PC-3 (cell line): ENCODE measurements at regions not wholly inside any gene's neighbourhood (a gene's known extent, or its start where the extent isn't known, plus 50 kb on each side); places are given as distances from the start of the nearest gene placed in this dataset.

Experiments used
- ATAC-seq: fragments of 200-7000 bp; cut with Tn5 transposase; 2 replicates; pipeline ENCODE4 v1.9.1; 2020; ENCODE audit warnings: mild to moderate bottlenecking, moderate library complexity
- BruUV-seq: library from RNA; stranded (reverse); fragments of 400-500 nt; replicated peaks from 2 replicates; lab custom pipeline; 2021; lab: Mats Ljungman, UMichigan
- CTCF ChIA-PET: fragments of 300-600 bp; sonication (Branson Sonifier 250); formaldehyde crosslinking; loops from one replicate; lab custom pipeline; 2022; ENCODE audit warnings: antibody characterized with exemption; lab: Charles Lee
- POLR2A ChIA-PET: fragments of 300-600 bp; sonication (Branson Sonifier 250); formaldehyde crosslinking; loops from one replicate; lab custom pipeline; 2022; ENCODE audit warnings: antibody characterized with exemption; ENCODE audit not compliant: unreplicated experiment; lab: Charles Lee
- DNase-seq: peaks from one replicate; pipeline ENCODE4 v3.0.0-alpha.2; 2015
- H2AFZ ChIP-seq: fragments of 300-600 bp; sonication (generic); 2 replicates; pipeline ENCODE4 v1.6.0; 2016; ENCODE audit warnings: antibody characterized with exemption, low read length
- H3F3A ChIP-seq: fragments of 300-600 bp; sonication (generic); one replicate; pipeline ENCODE4 v1.6.0; 2017; ENCODE audit warnings: antibody characterized with exemption, low read length, control low read depth, mild to moderate bottlenecking; ENCODE audit not compliant: unreplicated experiment
- H3K27ac ChIP-seq: fragments of 300-600 bp; sonication (generic); 2 replicates; pipeline ENCODE4 v1.5.1; 2016; ENCODE audit warnings: mild to moderate bottlenecking, low read length
- H3K27me3 ChIP-seq: fragments of 300-600 bp; sonication (generic); 2 replicates; pipeline ENCODE4 v1.6.1; 2016; ENCODE audit warnings: low read length, mixed read lengths
- H3K36me3 ChIP-seq: fragments of 300-600 bp; sonication (generic); 2 replicates; pipeline ENCODE4 v1.6.1; 2016; ENCODE audit warnings: low read depth, mixed run types, low read length, mixed read lengths
- H3K4me1 ChIP-seq: fragments of 300-600 bp; sonication (generic); 2 replicates; pipeline ENCODE4 v1.5.1; 2016; ENCODE audit warnings: low read length; ENCODE audit not compliant: insufficient read depth
- H3K4me2 ChIP-seq: fragments of 300-600 bp; sonication (generic); 2 replicates; pipeline ENCODE4 v1.6.0; 2016; ENCODE audit warnings: low read length
- H3K4me3 ChIP-seq: fragments of 300-600 bp; sonication (generic); 2 replicates; pipeline ENCODE4 v1.5.1; 2016; ENCODE audit warnings: mild to moderate bottlenecking, low read length, mixed read lengths
- H3K79me2 ChIP-seq: fragments of 300-600 bp; sonication (generic); 2 replicates; pipeline ENCODE4 v1.6.1; 2017; ENCODE audit warnings: low read length, mixed read lengths
- H3K9ac ChIP-seq: fragments of 300-600 bp; sonication (generic); 2 replicates; pipeline ENCODE4 v1.6.0; 2016; ENCODE audit warnings: mild to moderate bottlenecking, low read length
- H3K9me2 ChIP-seq: fragments of 300-600 bp; sonication (generic); replicated peaks from 2 replicates; pipeline ENCODE4 v1.6.1; 2016; ENCODE audit warnings: mixed run types, low read length, mixed read lengths
- H3K9me3 ChIP-seq: fragments of 300-600 bp; sonication (generic); 2 replicates; pipeline ENCODE4 v1.6.1; 2016; ENCODE audit warnings: low read length, mixed read lengths
- H4K20me1 ChIP-seq: fragments of 300-600 bp; sonication (generic); 2 replicates; pipeline ENCODE4 v1.6.1; 2016; ENCODE audit warnings: low read length, mixed read lengths
- EZH2 ChIP-seq: fragments of 300-600 bp; sonication (generic); IDR thresholded peaks from one replicate; pipeline ENCODE4 v1.6.1; 2017; ENCODE audit warnings: antibody characterized with exemption, mild to moderate bottlenecking, low read length; ENCODE audit not compliant: unreplicated experiment
- EZH2phosphoT487 ChIP-seq: fragments of 300-600 bp; sonication (generic); IDR thresholded peaks from 2 replicates; pipeline ENCODE4 v1.6.1; 2018; ENCODE audit warnings: mild to moderate bottlenecking, antibody characterized with exemption, low read length, borderline replicate concordance
- intact Hi-C: fragments of 100-400 bp; cut with micrococcal nuclease; formaldehyde crosslinking; loops from 2 replicates; pipeline ENCODE4 v1.9.0; 2023
- TF ChIP-seq, protein P1 (sequence below): fragments of 300-600 bp; sonication (generic); conservative IDR thresholded peaks from 2 replicates; pipeline ENCODE4 v1.5.1; 2017; ENCODE audit warnings: antibody characterized with exemption, low read depth, mild to moderate bottlenecking, low read length

- BruUV-seq, result no TSS peak
- Histone ChIP-seq H4K20me1 (no peaks in the 10 kb centered on the region), H3K9ac (peak overlapping the region; percentile 61), H2AFZ (no peak overlapping the region), H3F3A (peaks cover 22% of the 10 kb centered on the region), H3K9me2 (no peaks in the 10 kb centered on the region), H3K27ac (peak overlapping the region; percentile 99), H3K27me3 (no peaks in the 10 kb centered on the region), H3K9me3 (no peaks in the 10 kb centered on the region), H3K4me1 (peaks cover 44% of the 10 kb centered on the region), H3K4me2 (peak overlapping the region; percentile 62), H3K36me3 (no peaks in the 10 kb centered on the region), H3K4me3 (no peak overlapping the region), H3K79me2 (no peaks in the 10 kb centered on the region)
- DNase-seq (peak; percentile 98), ATAC-seq (peak; percentile 73)
- intact Hi-C loops, result loop anchor here (1.0 to 10.0 kb wide), 4 partner anchors 32 to 1933 kb away; partner anchors contain the start of gene PDCD6IP
- no peak for TF ChIP-seq EZH2
- no peak for TF ChIP-seq EZH2phosphoT487
- TF ChIP-seq, protein P1, sequence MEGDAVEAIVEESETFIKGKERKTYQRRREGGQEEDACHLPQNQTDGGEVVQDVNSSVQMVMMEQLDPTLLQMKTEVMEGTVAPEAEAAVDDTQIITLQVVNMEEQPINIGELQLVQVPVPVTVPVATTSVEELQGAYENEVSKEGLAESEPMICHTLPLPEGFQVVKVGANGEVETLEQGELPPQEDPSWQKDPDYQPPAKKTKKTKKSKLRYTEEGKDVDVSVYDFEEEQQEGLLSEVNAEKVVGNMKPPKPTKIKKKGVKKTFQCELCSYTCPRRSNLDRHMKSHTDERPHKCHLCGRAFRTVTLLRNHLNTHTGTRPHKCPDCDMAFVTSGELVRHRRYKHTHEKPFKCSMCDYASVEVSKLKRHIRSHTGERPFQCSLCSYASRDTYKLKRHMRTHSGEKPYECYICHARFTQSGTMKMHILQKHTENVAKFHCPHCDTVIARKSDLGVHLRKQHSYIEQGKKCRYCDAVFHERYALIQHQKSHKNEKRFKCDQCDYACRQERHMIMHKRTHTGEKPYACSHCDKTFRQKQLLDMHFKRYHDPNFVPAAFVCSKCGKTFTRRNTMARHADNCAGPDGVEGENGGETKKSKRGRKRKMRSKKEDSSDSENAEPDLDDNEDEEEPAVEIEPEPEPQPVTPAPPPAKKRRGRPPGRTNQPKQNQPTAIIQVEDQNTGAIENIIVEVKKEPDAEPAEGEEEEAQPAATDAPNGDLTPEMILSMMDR, result no peak
- ChIA-PET CTCF (interaction anchor here (0.7 to 1.8 kb wide), 3 partner anchors 32 to 1649 kb away, joined by 3 to 9 read pairs (median 8); no protein-coding TSS in a partner anchor), POLR2A (interaction anchor here (0.6 kb wide), 1 partner anchor 214 kb away, joined by 3 read pairs; the partner anchor contains the start of gene PDCD6IP)
Observed at GRCh38 chr3:34012102-34012461, 213.7 kb downstream of the PDCD6IP start.

DNA sequence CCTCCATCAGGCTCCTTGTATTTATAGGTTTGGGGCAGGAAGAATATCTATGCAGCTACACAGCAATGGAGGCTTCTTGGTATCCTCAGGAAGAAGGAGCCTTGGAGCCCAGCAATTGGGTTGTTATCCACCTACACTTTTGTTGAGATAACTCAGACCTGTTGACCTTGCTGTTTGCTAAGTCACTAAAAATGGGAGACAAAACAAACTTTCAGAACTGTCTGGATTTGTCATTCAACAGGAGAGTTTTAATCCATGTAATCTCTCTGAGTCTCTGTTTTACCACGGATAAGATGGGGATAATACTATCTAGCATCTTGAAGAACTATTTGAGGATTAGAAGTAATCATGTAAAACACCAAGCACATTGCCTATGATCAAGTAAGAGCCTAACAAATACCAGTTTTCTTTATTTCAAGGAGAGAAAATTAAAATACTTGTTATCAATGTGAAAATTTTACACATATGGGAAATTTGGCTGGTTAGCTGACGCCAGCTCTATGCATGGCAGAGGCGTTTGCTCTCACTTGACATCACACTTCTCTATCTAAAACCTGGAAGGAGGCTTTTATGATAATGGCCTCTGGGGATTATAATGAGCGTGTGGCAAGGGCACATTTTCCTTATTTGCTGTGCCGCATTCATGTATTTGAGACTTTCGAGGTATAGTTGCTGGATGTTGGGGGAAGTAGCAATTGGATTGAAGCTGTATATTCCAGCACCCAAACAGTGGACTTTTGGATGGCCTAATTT is 215.6 kb downstream of the PDCD6IP start:
- H3K27ac ChIP-seq, result no peak overlapping the region
- no peaks in the 10 kb centered on the region for H3K36me3 ChIP-seq
- ATAC-seq, result no peak
- no peak overlapping the region for H3K4me2 ChIP-seq
- intact Hi-C loops, result loop anchor here (5.0 to 10.0 kb wide), 2 partner anchors 217 to 1931 kb away; partner anchors contain the start of gene PDCD6IP
- no peaks in the 10 kb centered on the region for H4K20me1 ChIP-seq
- H3K9me3 ChIP-seq, result no peaks in the 10 kb centered on the region
- no peak for DNase-seq
- peaks cover 38% of the 10 kb centered on the region for H3K4me1 ChIP-seq
- H3K79me2 ChIP-seq, result no peaks in the 10 kb centered on the region
- no peak overlapping the region for H2AFZ ChIP-seq
- no peak for TF ChIP-seq EZH2phosphoT487
- H3K9me2 ChIP-seq, result no peaks in the 10 kb centered on the region
- no peak overlapping the region for H3K9ac ChIP-seq
- no peaks in the 10 kb centered on the region for H3K27me3 ChIP-seq
- peaks cover 22% of the 10 kb centered on the region for H3F3A ChIP-seq
- no TSS peak for BruUV-seq
- no peak overlapping the region for H3K4me3 ChIP-seq
- ChIA-PET CTCF (no interaction called here), POLR2A (no interaction called here)

DNA sequence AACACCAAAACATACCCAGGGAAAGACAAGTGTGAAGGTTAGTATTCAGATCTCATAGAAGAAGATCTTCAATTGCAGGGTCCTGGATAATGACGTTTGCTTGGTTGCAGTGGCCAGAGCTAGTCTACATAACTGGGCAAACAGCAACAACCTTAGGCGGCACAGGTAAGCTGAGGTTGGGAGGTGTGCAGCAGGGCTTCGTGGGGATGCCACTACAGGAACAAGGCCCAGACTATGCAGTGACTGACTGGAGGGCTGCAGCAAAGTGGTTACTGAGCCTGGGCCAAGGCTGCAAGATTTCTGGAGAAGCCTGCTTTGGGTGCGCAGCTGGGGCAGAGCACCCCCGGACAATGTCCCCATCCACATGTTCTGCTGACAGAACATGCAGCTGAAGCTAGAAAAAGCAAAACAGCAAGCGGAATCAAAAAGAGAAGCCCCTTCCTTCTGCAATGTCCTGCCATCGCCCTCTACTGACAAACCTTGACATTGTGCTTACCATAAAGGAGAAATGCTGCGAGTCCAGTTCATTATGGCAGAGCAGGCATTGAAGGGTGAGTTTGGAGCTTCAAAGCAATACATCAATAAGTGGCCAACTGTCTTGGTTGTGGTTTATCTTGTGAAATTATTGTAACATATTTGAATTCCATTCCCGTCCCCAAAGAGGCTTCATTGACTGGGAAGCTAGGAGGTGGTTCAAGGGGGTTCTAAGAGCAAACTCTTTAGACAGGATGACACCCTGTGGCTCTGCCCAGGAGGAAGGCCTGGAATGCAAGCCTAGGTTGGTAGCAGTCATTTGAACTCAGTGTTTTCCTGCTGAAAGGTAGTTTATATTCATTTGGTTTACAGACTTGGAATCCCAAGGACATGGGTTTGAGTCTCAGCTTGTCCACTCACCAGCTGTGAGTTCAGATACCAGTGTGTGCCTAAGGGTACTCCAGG is 217.0 kb downstream of the PDCD6IP start:
- Histone ChIP-seq H4K20me1 (no peaks in the 10 kb centered on the region), H3K4me2 (no peak overlapping the region), H3F3A (peaks cover 16% of the 10 kb centered on the region), H3K9me3 (no peaks in the 10 kb centered on the region), H3K9ac (no peak overlapping the region), H3K36me3 (no peaks in the 10 kb centered on the region), H3K4me1 (peaks cover 27% of the 10 kb centered on the region), H3K27me3 (no peaks in the 10 kb centered on the region), H3K79me2 (no peaks in the 10 kb centered on the region), H3K9me2 (no peaks in the 10 kb centered on the region), H3K4me3 (no peak overlapping the region), H2AFZ (no peak overlapping the region), H3K27ac (no peak overlapping the region)
- no peak for ATAC-seq
- POLR2A ChIA-PET, result no interaction called here
- BruUV-seq, result no TSS peak
- no peak for TF ChIP-seq EZH2phosphoT487
- TF ChIP-seq, protein P1, result peak; percentile 65
- TF ChIP-seq EZH2, result no peak
- peak; percentile 42 for DNase-seq
- CTCF ChIA-PET, result no interaction called here
- intact Hi-C loops, result loop anchor here (10.0 kb wide), 1 partner anchor 1929 kb away; no protein-coding TSS in a partner anchor
